CD4-positive, alpha-beta T cell treated with Interleukin-10 for 1 hour (primary cell): ENCODE measurements at regions not wholly inside any gene's neighbourhood (a gene's known extent, or its start where the extent isn't known, plus 50 kb on each side); places are given as distances from the start of the nearest gene placed in this dataset.
A peak's percentile ranks its signal among the peaks of the same experiment; 100 is the strongest.

Source experiments
- DNase-seq: peaks from one replicate; pipeline ENCODE4 v3.0.0-alpha.2; 2020

- DNase-seq, result no peak
Measured at GRCh38 chr7:35437619-35438275, 183.8 kb upstream of the TBX20 start.

GRCh38 chr7:35436452-35436851 lies 182.6 kb upstream of the TBX20 start:
- DNase-seq, result no peak

GRCh38 chr7:35430547-35431153 lies 176.8 kb upstream of the TBX20 start:
- DNase-seq, result no peak

- peak; percentile 55 for DNase-seq
Measured at GRCh38 chr7:35424869-35425495, 171.1 kb upstream of the TBX20 start.

- no peak for DNase-seq
Measured at GRCh38 chr7:35424440-35424839, 170.5 kb upstream of the TBX20 start.

- no peak for DNase-seq
Measured at GRCh38 chr7:35422715-35423114, 168.8 kb upstream of the TBX20 start.

GRCh38 chr7:35420656-35421055 lies 166.8 kb upstream of the TBX20 start:
- no peak for DNase-seq

- no peak for DNase-seq
Measured at GRCh38 chr7:35419391-35419755, 165.5 kb upstream of the TBX20 start.

GRCh38 chr7:35418716-35419390 lies 165.0 kb upstream of the TBX20 start:
- no peak for DNase-seq

GRCh38 chr7:35416568-35416967 lies 162.7 kb upstream of the TBX20 start:
- no peak for DNase-seq

GRCh38 chr7:35415411-35415822 lies 161.5 kb upstream of the TBX20 start:
- DNase-seq, result no peak

GRCh38 chr7:35411331-35411730 lies 157.4 kb upstream of the TBX20 start:
- no peak for DNase-seq

- no peak for DNase-seq
Measured at GRCh38 chr7:35405461-35405860, 151.6 kb upstream of the TBX20 start.

GRCh38 chr7:35401217-35401879 lies 147.4 kb upstream of the TBX20 start:
- DNase-seq, result no peak

GRCh38 chr7:35399840-35400239 lies 145.9 kb upstream of the TBX20 start:
- DNase-seq, result no peak

- DNase-seq, result no peak
Measured at GRCh38 chr7:35399216-35399615, 145.3 kb upstream of the TBX20 start.

GRCh38 chr7:35398518-35398917 lies 144.6 kb upstream of the TBX20 start:
- no peak for DNase-seq

GRCh38 chr7:35390146-35390545 lies 136.2 kb upstream of the TBX20 start:
- DNase-seq, result no peak

- DNase-seq, result no peak
Measured at GRCh38 chr7:35389636-35390035, 135.7 kb upstream of the TBX20 start.

GRCh38 chr7:35386816-35387706 lies 133.2 kb upstream of the TBX20 start:
- no peak for DNase-seq

- DNase-seq, result no peak
Measured at GRCh38 chr7:35386082-35386815, 132.3 kb upstream of the TBX20 start.
